T-helper 1 cell (primary cell): ENCODE measurements at regions not wholly inside any gene's neighbourhood (a gene's known extent, or its start where the extent isn't known, plus 50 kb on each side); places are given as distances from the start of the nearest gene placed in this dataset.
"Not testable (repeated sequence)": the region's sequence is repeated elsewhere in the genome, so short reads cannot be mapped to it uniquely, and the experiment has no call there.

ENCODE experiments used
- DNase-seq, 5 donors: peaks; one replicate each; pipeline ENCODE4 v3.0.0-alpha.2; 2012 to 2020

GRCh38 chr10:117457071-117457810 is 82.0 kb upstream of the PDZD8 start:
- no peak for DNase-seq

GRCh38 chr10:117455346-117455745 is 80.1 kb upstream of the PDZD8 start:
- DNase-seq, result no peak

GRCh38 chr10:117454502-117454901 is 79.3 kb upstream of the PDZD8 start:
- no peak for DNase-seq

GRCh38 chr10:117453484-117453883 is 78.2 kb upstream of the PDZD8 start:
- DNase-seq, result not testable (repeated sequence)

- DNase-seq, result no peak
Observed at GRCh38 chr10:117450940-117451339, 75.7 kb upstream of the PDZD8 start.

- DNase-seq, result no peak
Observed at GRCh38 chr10:117449636-117450035, 74.4 kb upstream of the PDZD8 start.

- DNase-seq, result no peak
Observed at GRCh38 chr10:117448802-117449201, 73.6 kb upstream of the PDZD8 start.

GRCh38 chr10:117445992-117446391 is 70.8 kb upstream of the PDZD8 start:
- no peak for DNase-seq

GRCh38 chr10:117444497-117445040 is 69.3 kb upstream of the PDZD8 start:
- no peak for DNase-seq

- no peak for DNase-seq
Observed at GRCh38 chr10:117443686-117444041, 68.4 kb upstream of the PDZD8 start.

- DNase-seq, result peak in 4 of 5 donors; percentile 9 to 34 (median 28)
Observed at GRCh38 chr10:117442944-117443685, 67.9 kb upstream of the PDZD8 start.

- DNase-seq, result no peak
Observed at GRCh38 chr10:117442521-117442920, 67.3 kb upstream of the PDZD8 start.

- DNase-seq, result no peak
Observed at GRCh38 chr10:117441812-117442443, 66.7 kb upstream of the PDZD8 start.

- DNase-seq, result no peak
Observed at GRCh38 chr10:117441361-117441760, 66.1 kb upstream of the PDZD8 start.

GRCh38 chr10:117439243-117439912 is 64.1 kb upstream of the PDZD8 start:
- no peak for DNase-seq

GRCh38 chr10:117432866-117433265 is 57.6 kb upstream of the PDZD8 start:
- no peak for DNase-seq

- no peak for DNase-seq
Observed at GRCh38 chr10:117431160-117431559, 55.9 kb upstream of the PDZD8 start.

- DNase-seq, result not testable (repeated sequence)
Observed at GRCh38 chr10:117430535-117430934, 55.3 kb upstream of the PDZD8 start.

GRCh38 chr10:117429643-117430265 is 54.5 kb upstream of the PDZD8 start:
- DNase-seq, result no peak

GRCh38 chr10:117427356-117427755 is 52.1 kb upstream of the PDZD8 start:
- DNase-seq, result no peak

- no peak for DNase-seq
Observed at GRCh38 chr10:117425974-117426566, 50.8 kb upstream of the PDZD8 start.
